ENCODE measurements at regions not wholly inside any gene's neighbourhood (a gene's known extent, or its start where the extent isn't known, plus 50 kb on each side); places are given as distances from the start of the nearest gene placed in this dataset.

DNA sequence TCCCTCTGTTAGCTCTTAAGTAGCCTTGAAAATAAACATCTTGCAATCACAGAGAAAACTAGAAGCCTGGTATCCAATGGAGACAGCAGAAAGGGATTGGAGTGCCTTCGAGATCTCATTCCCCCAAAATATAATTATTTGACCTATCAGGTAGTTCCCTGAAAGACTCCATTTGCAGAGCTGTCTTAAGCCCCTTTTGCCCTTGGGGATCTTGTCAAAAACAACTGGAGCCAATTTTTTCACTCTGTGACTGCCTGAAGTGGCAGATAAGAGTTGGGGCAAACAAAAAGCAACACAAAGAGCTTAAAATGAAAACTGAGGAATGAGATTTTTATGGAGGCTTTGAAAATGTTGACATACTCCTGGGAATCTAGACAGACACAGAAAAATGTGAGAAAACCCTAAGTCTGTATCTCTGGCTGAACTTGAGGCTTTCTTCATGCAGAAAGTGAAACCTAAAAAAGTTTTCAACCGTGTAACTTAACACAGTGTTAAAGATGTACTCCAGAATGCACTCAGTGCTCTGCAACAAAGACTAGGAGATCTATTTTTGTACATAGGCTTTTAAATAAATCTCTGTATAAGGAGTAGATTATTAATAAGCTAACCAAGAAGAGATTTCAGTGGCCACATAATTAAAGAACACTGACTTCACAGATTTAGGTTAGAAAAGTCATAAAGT, 971.1 kb upstream of the MAN1A1 start:
- H3K36me3 Mint-ChIP-seq (ENCODE audit: insufficient read depth, unreplicated experiment), result no peaks in the 10 kb centered on the region
- H3K4me3 Mint-ChIP-seq (ENCODE audit: low read depth, unreplicated experiment), result no peak overlapping the region
- no peaks in the 10 kb centered on the region for H3K4me1 Mint-ChIP-seq (ENCODE audit: low read depth, unreplicated experiment)
- TF ChIP-seq, protein P1, sequence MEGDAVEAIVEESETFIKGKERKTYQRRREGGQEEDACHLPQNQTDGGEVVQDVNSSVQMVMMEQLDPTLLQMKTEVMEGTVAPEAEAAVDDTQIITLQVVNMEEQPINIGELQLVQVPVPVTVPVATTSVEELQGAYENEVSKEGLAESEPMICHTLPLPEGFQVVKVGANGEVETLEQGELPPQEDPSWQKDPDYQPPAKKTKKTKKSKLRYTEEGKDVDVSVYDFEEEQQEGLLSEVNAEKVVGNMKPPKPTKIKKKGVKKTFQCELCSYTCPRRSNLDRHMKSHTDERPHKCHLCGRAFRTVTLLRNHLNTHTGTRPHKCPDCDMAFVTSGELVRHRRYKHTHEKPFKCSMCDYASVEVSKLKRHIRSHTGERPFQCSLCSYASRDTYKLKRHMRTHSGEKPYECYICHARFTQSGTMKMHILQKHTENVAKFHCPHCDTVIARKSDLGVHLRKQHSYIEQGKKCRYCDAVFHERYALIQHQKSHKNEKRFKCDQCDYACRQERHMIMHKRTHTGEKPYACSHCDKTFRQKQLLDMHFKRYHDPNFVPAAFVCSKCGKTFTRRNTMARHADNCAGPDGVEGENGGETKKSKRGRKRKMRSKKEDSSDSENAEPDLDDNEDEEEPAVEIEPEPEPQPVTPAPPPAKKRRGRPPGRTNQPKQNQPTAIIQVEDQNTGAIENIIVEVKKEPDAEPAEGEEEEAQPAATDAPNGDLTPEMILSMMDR (IDR thresholded peaks at IDR 0.05; ENCODE audit: unreplicated experiment), result no peak
- H3K9me3 Mint-ChIP-seq (ENCODE audit: low read depth, unreplicated experiment), result peaks cover 3% of the 10 kb centered on the region
- no peaks in the 10 kb centered on the region for H3K27me3 Mint-ChIP-seq (ENCODE audit: unreplicated experiment)
- no TSS peak for BruUV-seq (replicated peaks)
- CTCF ChIA-PET, result no interaction called here
- no peak overlapping the region for H3K27ac Mint-ChIP-seq (ENCODE audit: unreplicated experiment)
- intact Hi-C loops (cut with micrococcal nuclease; ENCODE audit: unreplicated experiment), result no loop called here
- DNase-seq, result no peak

GRCh38 chr6:120304223-120304622, 954.7 kb upstream of the MAN1A1 start:
- Mint-ChIP-seq H3K27ac (ENCODE audit: unreplicated experiment) (no peak overlapping the region), H3K4me3 (ENCODE audit: low read depth, unreplicated experiment) (no peak overlapping the region), H3K4me1 (ENCODE audit: low read depth, unreplicated experiment) (no peaks in the 10 kb centered on the region), H3K36me3 (ENCODE audit: insufficient read depth, unreplicated experiment) (no peaks in the 10 kb centered on the region), H3K27me3 (ENCODE audit: unreplicated experiment) (no peaks in the 10 kb centered on the region), H3K9me3 (ENCODE audit: low read depth, unreplicated experiment) (peaks cover 5% of the 10 kb centered on the region)
- intact Hi-C loops (cut with micrococcal nuclease; ENCODE audit: unreplicated experiment), result no loop called here
- DNase-seq, result no peak
- TF ChIP-seq, protein P1 (IDR thresholded peaks at IDR 0.05; ENCODE audit: unreplicated experiment), result no peak
- BruUV-seq (replicated peaks), result no TSS peak
- CTCF ChIA-PET, result no interaction called here

DNA sequence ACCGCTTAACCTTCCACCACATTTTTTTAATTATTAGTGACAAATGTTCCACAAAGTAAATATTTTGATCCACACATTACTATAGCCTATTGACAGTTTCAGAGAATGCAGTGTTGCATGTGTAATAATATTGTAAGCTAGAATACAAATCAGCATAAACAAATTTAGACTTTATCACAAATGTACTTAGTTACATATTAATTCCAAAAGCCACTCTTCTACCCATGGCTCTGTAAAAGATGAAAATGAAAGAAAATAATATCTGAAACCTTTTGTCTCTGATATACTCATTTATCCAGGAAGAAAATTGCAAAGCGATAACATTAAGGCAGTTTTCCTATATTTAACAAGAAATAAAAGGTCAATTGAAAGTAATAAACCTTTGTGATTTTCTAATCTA, 954.0 kb upstream of the MAN1A1 start:
- DNase-seq, result no peak
- Mint-ChIP-seq H3K27me3 (ENCODE audit: unreplicated experiment) (no peaks in the 10 kb centered on the region), H3K4me1 (ENCODE audit: low read depth, unreplicated experiment) (no peaks in the 10 kb centered on the region), H3K36me3 (ENCODE audit: insufficient read depth, unreplicated experiment) (no peaks in the 10 kb centered on the region), H3K4me3 (ENCODE audit: low read depth, unreplicated experiment) (no peak overlapping the region), H3K9me3 (ENCODE audit: low read depth, unreplicated experiment) (peaks cover 5% of the 10 kb centered on the region), H3K27ac (ENCODE audit: unreplicated experiment) (no peak overlapping the region)
- TF ChIP-seq, protein P1 (IDR thresholded peaks at IDR 0.05; ENCODE audit: unreplicated experiment), result no peak
- CTCF ChIA-PET, result no interaction called here
- BruUV-seq (replicated peaks), result no TSS peak
- intact Hi-C loops (cut with micrococcal nuclease; ENCODE audit: unreplicated experiment), result no loop called here

DNA sequence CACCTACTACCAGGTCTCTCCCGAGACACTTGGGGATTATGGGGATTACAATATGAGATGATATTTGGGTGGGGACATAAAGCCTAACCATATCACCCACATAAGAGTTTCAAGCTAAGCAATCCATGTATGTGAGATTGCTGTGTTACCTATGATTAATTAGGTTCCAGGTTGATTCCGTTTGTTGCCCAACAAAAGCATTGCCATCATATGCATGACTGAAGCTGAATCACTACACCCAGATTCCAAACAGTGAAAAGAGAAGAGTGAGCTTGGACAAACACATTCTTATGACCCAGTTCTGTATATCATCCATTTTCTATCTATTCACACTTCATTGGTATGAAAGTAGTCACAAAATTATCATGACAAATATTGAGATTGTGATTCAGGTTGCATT, 952.5 kb upstream of the MAN1A1 start:
- no peak overlapping the region for H3K4me3 Mint-ChIP-seq (ENCODE audit: low read depth, unreplicated experiment)
- DNase-seq, result no peak
- H3K9me3 Mint-ChIP-seq (ENCODE audit: low read depth, unreplicated experiment), result peaks cover 5% of the 10 kb centered on the region
- no peak overlapping the region for H3K27ac Mint-ChIP-seq (ENCODE audit: unreplicated experiment)
- TF ChIP-seq, protein P1 (IDR thresholded peaks at IDR 0.05; ENCODE audit: unreplicated experiment), result no peak
- H3K4me1 Mint-ChIP-seq (ENCODE audit: low read depth, unreplicated experiment), result no peaks in the 10 kb centered on the region
- CTCF ChIA-PET, result no interaction called here
- no peaks in the 10 kb centered on the region for H3K27me3 Mint-ChIP-seq (ENCODE audit: unreplicated experiment)
- intact Hi-C loops (cut with micrococcal nuclease; ENCODE audit: unreplicated experiment), result no loop called here
- H3K36me3 Mint-ChIP-seq (ENCODE audit: insufficient read depth, unreplicated experiment), result no peaks in the 10 kb centered on the region
- BruUV-seq (replicated peaks), result no TSS peak

All from Calu3 (cell line).